ENCODE measurements at regions not wholly inside any gene's neighbourhood (a gene's known extent, or its start where the extent isn't known, plus 50 kb on each side); places are given as distances from the start of the nearest gene placed in this dataset.

- TF ChIP-seq MAFK (IDR thresholded peaks at IDR 0.05; ENCODE audit: low read depth, low read length) (no peak), POLR2AphosphoS5 (IDR thresholded peaks at IDR 0.05; ENCODE audit: low read depth, low read length) (no peak), JUND (IDR thresholded peaks at IDR 0.05; ENCODE audit: low read length) (no peak), TAF1 (IDR thresholded peaks at IDR 0.05; ENCODE audit: low read depth, low read length) (no peak)
These were observed 328.0 kb upstream of the DNAJC19 start for GRCh38 chr3:181317508-181317907.
